ENCODE measurements at regions not wholly inside any gene's neighbourhood (a gene's known extent, or its start where the extent isn't known, plus 50 kb on each side); places are given as distances from the start of the nearest gene placed in this dataset.

DNA sequence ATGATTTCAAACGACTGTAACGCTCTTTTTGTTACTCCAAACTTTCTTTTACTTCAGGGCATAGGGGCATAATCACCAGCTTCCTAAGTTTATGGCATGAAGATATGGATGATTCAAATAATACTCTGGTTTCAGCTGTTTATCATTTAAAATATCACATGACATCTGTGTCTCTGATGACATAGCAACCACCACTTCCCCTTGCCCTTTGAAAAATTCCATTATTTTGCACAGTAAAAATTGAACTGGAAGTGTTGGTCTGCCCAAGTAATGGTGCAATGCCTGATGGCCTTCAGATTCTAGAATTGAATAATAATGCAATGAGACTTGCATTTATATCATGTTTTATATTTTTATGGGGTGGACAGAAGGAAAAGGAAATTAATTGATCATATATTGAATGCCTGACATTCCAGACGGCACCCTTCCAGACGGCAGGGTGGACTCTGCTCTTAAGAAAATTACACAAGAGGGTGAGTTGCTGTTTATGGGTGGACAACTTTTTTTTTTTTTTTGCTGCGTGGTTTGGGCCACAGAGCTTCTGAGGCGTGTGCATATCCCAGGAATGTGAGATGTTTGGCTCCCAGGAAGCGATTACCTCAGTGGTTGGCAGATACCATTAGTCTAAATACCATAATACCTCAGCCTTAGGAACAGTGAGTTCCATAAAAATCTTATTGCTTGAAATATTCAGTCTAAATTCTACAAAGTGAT, 101.7 kb upstream of the ZNF521 start:
- Histone ChIP-seq H3K27me3 (replicated peaks; ENCODE audit: insufficient read depth) (no peaks in the 10 kb centered on the region), H3K4me3 (no peak overlapping the region), H3K9me3 (no peaks in the 10 kb centered on the region), H3K4me1 (replicated peaks) (no peaks in the 10 kb centered on the region), H3K27ac (no peak overlapping the region), H3K36me3 (no peaks in the 10 kb centered on the region)
- WGBS = 55% methylated on average over 7 of the region's 7 CpGs
- intact Hi-C loops (cut with DNase I) = loop anchor here (10.0 kb wide), 1 partner anchor 99 kb away; the partner anchor contains the start of gene ZNF521
- TF ChIP-seq POLR2A (IDR thresholded peaks at IDR 0.05) (no peak), POLR2AphosphoS5 (IDR thresholded peaks at IDR 0.05) (no peak)
- TF ChIP-seq, protein P1, sequence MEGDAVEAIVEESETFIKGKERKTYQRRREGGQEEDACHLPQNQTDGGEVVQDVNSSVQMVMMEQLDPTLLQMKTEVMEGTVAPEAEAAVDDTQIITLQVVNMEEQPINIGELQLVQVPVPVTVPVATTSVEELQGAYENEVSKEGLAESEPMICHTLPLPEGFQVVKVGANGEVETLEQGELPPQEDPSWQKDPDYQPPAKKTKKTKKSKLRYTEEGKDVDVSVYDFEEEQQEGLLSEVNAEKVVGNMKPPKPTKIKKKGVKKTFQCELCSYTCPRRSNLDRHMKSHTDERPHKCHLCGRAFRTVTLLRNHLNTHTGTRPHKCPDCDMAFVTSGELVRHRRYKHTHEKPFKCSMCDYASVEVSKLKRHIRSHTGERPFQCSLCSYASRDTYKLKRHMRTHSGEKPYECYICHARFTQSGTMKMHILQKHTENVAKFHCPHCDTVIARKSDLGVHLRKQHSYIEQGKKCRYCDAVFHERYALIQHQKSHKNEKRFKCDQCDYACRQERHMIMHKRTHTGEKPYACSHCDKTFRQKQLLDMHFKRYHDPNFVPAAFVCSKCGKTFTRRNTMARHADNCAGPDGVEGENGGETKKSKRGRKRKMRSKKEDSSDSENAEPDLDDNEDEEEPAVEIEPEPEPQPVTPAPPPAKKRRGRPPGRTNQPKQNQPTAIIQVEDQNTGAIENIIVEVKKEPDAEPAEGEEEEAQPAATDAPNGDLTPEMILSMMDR (IDR thresholded peaks at IDR 0.05) = no peak
- no peak for DNase-seq (ENCODE audit: low spot score)

DNA sequence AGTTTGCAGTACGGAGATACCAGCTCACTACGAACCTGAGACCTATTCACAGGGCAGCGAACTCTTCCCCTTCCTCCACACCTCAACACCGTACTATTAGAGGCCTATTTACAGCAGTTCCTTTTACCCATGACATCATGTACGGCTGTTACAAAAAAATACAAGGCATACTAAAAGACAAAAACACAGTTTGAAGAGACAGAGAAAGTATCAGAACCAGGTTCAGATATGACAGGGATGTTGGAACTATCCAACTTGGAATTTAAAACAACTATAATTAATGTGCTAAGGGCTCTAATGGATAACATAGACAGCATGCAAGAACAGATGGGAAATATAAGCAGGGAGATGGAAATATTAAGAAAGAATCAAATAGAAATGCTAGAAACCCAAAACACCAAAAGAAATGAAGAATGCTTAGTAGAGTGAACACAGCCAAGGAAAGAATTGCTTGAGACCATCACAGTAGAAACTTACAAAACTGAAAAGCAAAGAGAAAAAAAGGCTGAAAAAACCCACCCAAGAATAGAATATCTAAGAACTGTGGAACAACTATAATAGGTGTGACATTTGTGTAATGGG, 99.2 kb upstream of the ZNF521 start:
- H3K4me1 ChIP-seq (replicated peaks) = no peaks in the 10 kb centered on the region
- no peak overlapping the region for H3K27ac ChIP-seq
- WGBS = 97% methylated on average over 5 of the region's 5 CpGs
- H3K27me3 ChIP-seq (replicated peaks; ENCODE audit: insufficient read depth) = no peaks in the 10 kb centered on the region
- no peak overlapping the region for H3K4me3 ChIP-seq
- no peak for DNase-seq (ENCODE audit: low spot score)
- TF ChIP-seq POLR2AphosphoS5 (IDR thresholded peaks at IDR 0.05) = no peak
- TF ChIP-seq, protein P1 (IDR thresholded peaks at IDR 0.05) = no peak
- TF ChIP-seq POLR2A (IDR thresholded peaks at IDR 0.05) = no peak
- intact Hi-C loops (cut with DNase I) = loop anchor here (10.0 kb wide), 1 partner anchor 96 kb away; the partner anchor contains the start of gene ZNF521
- H3K36me3 ChIP-seq = no peaks in the 10 kb centered on the region
- H3K9me3 ChIP-seq = no peaks in the 10 kb centered on the region

DNA sequence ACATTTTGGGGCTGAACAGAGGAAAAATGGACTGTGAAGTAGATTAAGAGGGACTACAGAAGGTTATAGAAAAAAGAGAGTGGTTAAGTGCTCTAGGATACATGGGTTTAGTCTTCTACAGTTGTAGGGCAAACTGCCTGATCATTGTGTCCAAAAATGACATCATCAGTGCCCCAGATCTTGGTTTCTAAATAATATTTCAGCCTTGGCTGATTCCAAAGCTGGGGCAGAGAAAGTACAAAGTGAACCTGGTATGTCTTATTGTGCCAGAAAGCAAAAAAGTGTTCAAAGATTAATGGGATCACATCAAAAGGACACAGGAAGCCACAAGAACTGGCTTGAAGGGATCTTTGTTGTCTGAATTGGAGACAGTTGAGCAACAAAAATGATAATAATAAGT, 97.1 kb upstream of the ZNF521 start:
- H3K9me3 ChIP-seq = no peaks in the 10 kb centered on the region
- intact Hi-C loops (cut with DNase I) = no loop called here
- H3K4me3 ChIP-seq = no peak overlapping the region

DNA sequence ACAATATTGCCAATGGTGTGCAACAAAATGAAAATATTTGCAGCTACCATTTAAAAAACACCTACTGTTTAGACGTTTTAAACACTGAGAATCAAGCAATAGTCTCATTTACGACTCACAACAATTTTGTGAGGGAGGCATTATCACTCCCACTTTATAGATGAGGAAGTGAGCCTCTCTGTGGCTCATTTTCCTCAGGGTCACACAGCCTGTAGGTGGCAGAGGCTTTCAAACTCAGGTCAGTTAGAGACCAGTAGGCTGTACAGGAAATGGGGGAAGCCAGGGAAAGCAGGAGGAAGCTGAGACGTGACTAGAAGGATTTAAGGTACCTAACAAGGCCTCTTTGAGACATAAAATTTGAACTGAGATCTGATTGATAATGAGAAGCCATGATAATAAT, 95.0 kb upstream of the ZNF521 start:
- DNase-seq (ENCODE audit: low spot score) = no peak
- 60% methylated on average over 3 of the region's 3 CpGs for WGBS
- H3K9me3 ChIP-seq = no peaks in the 10 kb centered on the region
- TF ChIP-seq, protein P1 (IDR thresholded peaks at IDR 0.05) = no peak
- TF ChIP-seq POLR2AphosphoS5 (IDR thresholded peaks at IDR 0.05) (no peak), POLR2A (IDR thresholded peaks at IDR 0.05) (no peak)
- H3K36me3 ChIP-seq = no peaks in the 10 kb centered on the region
- intact Hi-C loops (cut with DNase I) = no loop called here
- H3K4me3 ChIP-seq = no peak overlapping the region
- no peaks in the 10 kb centered on the region for H3K27me3 ChIP-seq (replicated peaks; ENCODE audit: insufficient read depth)
- no peaks in the 10 kb centered on the region for H3K4me1 ChIP-seq (replicated peaks)
- no peak overlapping the region for H3K27ac ChIP-seq

More for the DNA sequence above, 97.1 kb upstream of the ZNF521 start:
- H3K4me1 ChIP-seq (replicated peaks) = no peaks in the 10 kb centered on the region
- no peaks in the 10 kb centered on the region for H3K27me3 ChIP-seq (replicated peaks; ENCODE audit: insufficient read depth)
- TF ChIP-seq POLR2A (IDR thresholded peaks at IDR 0.05) = no peak
- TF ChIP-seq, protein P1 (IDR thresholded peaks at IDR 0.05) = no peak
- TF ChIP-seq POLR2AphosphoS5 (IDR thresholded peaks at IDR 0.05) = no peak
- no peaks in the 10 kb centered on the region for H3K36me3 ChIP-seq
- DNase-seq (ENCODE audit: low spot score) = no peak
- H3K27ac ChIP-seq = no peak overlapping the region

DNA sequence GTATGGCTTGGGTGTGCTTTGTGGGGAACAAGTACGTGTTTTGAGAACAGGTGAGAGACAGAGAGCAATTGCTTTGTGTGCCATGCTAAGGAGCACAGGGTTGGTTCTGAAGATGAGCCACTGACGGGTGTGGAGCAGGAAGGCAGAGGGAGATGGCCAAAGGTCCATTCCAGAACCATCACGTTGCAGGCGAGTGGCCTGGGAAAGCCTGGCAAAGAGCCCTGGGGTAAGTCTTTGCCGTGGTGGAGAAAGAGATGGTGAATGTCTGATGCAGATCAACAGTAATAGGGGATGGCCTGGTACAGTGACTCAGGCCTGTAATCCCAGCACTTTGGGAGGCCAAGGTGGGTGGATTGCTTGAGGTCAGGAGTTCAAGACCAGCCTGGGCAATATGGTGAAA, 93.5 kb upstream of the ZNF521 start:
- Histone ChIP-seq H3K4me3 (no peak overlapping the region), H3K4me1 (replicated peaks) (no peaks in the 10 kb centered on the region), H3K9me3 (no peaks in the 10 kb centered on the region), H3K36me3 (no peaks in the 10 kb centered on the region), H3K27me3 (replicated peaks; ENCODE audit: insufficient read depth) (no peaks in the 10 kb centered on the region), H3K27ac (no peak overlapping the region)
- no peak for DNase-seq (ENCODE audit: low spot score)
- TF ChIP-seq POLR2AphosphoS5 (IDR thresholded peaks at IDR 0.05) = no peak
- no peak for TF ChIP-seq POLR2A (IDR thresholded peaks at IDR 0.05)
- TF ChIP-seq, protein P1 (IDR thresholded peaks at IDR 0.05) = no peak
- intact Hi-C loops (cut with DNase I) = no loop called here
- 94% methylated on average over 5 of the region's 5 CpGs for WGBS
